Mesodermal cell (in vitro differentiated cells): ENCODE measurements at regions not wholly inside any gene's neighbourhood (a gene's known extent, or its start where the extent isn't known, plus 50 kb on each side); places are given as distances from the start of the nearest gene placed in this dataset.
A peak's percentile ranks its signal among the peaks of the same experiment; 100 is the strongest.
"Not testable (repeated sequence)": the region's sequence is repeated elsewhere in the genome, so short reads cannot be mapped to it uniquely, and the experiment has no call there.

Source experiments
- H3K27ac ChIP-seq: 2 replicates; pipeline ENCODE4 v1.7.0; 2013; ENCODE audit warnings: mild to moderate bottlenecking, low read depth, low read length, moderate library complexity; ENCODE audit not compliant: severe bottlenecking
- H3K36me3 ChIP-seq: 2 replicates; pipeline ENCODE4 v1.7.1; 2013; ENCODE audit warnings: mild to moderate bottlenecking, low read length, moderate library complexity; ENCODE audit not compliant: control insufficient read depth, insufficient read depth
- H3K4me1 ChIP-seq: one replicate; pipeline ENCODE4 v1.7.1; 2013; ENCODE audit warnings: mild to moderate bottlenecking, low read length; ENCODE audit not compliant: insufficient read depth, control insufficient read depth, poor library complexity, severe bottlenecking
- H3K4me3 ChIP-seq: 2 replicates; pipeline ENCODE4 v1.7.0; 2013; ENCODE audit warnings: low read length, control low read depth, mild to moderate bottlenecking; ENCODE audit not compliant: insufficient read depth, poor library complexity, severe bottlenecking; ENCODE audit errors: extremely low read depth
- H3K9me3 ChIP-seq: 2 replicates; pipeline ENCODE4 v1.7.1; 2013; ENCODE audit warnings: mild to moderate bottlenecking, low read length, moderate library complexity; ENCODE audit not compliant: control insufficient read depth
- WGBS, 2 experiments: methylation state at CpG; one replicate each; pipeline ENCODE4 v1.1.5; 2013; ENCODE audit warnings: missing lambda C conversion rate in 2 of 2; ENCODE audit not compliant: insufficient coverage in 2 of 2; 5-methylcytosine and 5-hydroxymethylcytosine counted together

DNA sequence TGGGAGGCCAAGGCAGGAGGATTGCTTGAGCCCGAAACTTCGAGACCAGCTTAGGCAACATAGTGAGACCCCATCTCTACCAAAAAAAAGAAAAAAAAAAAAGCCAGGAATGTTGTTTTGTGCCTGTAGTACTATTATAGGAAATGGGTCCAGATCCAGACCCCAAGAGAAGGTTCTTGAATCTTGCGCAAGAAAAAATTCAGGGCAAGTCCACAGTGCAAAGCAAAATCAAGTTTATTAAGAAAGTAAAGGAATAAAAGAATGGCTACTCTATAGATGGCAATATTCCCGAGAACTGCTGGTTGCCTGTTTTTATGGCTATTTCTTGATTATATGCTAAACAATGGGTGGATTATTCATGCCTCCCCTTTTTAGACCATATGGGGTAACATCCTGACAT, 51.2 kb upstream of the RDX start:
- no peaks in the 10 kb centered on the region for H3K36me3 ChIP-seq
- 100% methylated on average over 1 to 2 of the region's 4 CpGs for WGBS, 2 experiments
- no peak overlapping the region for H3K4me3 ChIP-seq
- H3K9me3 ChIP-seq, result no peaks in the 10 kb centered on the region
- H3K4me1 ChIP-seq, result no peaks in the 10 kb centered on the region
- H3K27ac ChIP-seq, result no peak overlapping the region

DNA sequence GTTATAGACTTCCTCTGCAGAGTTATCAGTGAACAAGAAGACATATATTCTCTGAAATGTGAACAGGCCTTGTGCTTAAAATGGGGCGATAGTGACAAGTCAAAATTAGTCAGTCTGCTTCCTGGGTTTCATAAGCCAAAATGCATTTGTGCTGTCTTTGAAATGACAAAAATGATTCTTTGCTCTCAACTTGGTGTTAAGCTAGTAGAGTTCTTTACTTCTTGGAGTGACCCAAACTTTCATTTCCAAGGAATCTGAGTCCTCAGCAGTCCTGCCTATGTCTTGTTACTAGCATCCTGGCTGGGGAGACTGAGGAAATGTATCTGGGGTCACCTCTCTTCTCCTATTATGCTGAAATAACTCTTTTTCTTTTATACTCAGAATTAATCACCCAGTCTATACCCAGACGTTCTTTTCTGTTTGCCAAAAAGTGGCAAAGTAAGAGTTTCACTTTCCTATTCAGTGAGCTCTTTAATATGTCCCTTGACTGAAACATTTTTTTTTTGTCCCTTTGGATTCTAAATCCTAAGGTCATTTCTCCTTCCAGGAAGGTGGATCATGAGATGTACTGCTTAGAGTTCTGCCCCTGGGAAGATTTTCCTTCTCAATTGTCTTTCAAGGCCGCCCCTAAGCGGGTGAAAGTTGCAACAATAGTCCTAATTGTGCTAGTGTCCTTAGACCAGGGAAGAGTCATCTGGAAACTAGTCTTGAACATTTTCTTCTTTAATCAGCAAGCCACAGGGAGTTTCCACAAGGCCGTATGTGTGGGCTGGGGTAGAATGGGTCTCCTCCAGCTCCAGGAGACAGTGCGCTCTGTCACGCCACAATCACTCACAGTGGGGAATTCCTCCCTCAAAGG, 53.0 kb upstream of the RDX start:
- no peaks in the 10 kb centered on the region for H3K4me1 ChIP-seq
- WGBS, 2 experiments, result 79 to 86% methylated on average over 2 to 4 of the region's 7 CpGs
- no peaks in the 10 kb centered on the region for H3K36me3 ChIP-seq
- no peak overlapping the region for H3K4me3 ChIP-seq
- H3K27ac ChIP-seq, result no peak overlapping the region
- H3K9me3 ChIP-seq, result no peaks in the 10 kb centered on the region

DNA sequence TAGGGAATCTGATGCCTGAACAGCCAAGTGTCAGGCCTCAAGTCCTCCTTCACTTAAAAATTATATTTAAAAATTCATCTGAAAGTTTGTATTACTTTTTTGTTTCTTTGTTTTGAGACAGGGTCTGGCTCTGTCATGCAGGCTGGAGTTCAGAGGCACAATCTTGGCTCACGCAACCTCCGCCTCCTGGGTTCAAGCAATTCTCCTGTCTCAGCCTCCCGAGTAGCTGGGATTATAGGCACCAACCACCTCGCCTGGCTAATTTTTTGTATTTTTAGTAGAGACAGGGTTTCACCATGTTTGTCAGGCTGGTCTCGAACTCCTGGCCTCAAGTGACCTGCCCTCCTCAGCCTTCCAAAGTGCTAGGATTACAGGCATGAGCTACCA, 53.6 kb upstream of the RDX start:
- H3K36me3 ChIP-seq, H3K27ac ChIP-seq, H3K4me3 ChIP-seq, H3K9me3 ChIP-seq, H3K4me1 ChIP-seq: not testable (repeated sequence)
- WGBS, 2 experiments, result 85 to 100% methylated on average over 4 to 5 of the region's 5 CpGs

DNA sequence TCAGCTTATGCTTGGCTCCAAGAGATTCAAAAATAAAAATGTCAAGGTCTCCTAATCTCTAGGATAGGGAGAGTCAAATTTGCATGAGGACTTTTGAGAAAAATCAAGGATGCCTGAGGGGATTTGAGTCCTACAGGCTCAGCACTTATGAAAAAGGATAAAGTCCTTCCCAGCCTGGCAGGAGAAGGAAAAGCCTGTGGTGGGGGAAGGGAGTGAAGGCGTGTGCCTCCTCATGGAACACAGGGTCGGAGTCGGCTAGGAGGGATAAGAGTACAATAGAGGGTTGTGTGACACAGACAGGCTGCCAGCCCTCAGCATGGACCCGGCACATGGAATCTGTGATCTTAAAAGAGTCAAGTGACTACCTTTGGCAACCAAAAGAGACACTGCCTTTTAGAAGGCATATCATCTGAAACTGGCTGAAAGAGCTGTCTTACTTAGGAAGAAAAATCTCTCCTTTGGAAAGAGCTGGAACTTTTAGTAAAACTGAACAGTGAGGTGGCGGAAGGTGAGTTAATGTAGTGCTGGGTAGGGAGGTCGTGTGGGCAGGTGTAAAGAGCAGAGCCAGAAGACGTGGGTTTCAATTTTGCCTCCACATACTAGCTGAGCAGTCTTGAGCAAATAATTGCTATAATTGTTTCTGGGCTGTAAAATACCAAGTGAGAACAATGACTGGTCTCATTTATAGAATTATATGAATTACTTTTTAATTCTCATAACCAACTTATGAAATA, 58.8 kb upstream of the RDX start:
- Histone ChIP-seq H3K4me1 (no peaks in the 10 kb centered on the region), H3K27ac (peak overlapping the region; percentile 52), H3K4me3 (no peak overlapping the region), H3K36me3 (no peaks in the 10 kb centered on the region), H3K9me3 (no peaks in the 10 kb centered on the region)
- 43 to 56% methylated on average over 5 to 6 of the region's 7 CpGs for WGBS, 2 experiments

DNA sequence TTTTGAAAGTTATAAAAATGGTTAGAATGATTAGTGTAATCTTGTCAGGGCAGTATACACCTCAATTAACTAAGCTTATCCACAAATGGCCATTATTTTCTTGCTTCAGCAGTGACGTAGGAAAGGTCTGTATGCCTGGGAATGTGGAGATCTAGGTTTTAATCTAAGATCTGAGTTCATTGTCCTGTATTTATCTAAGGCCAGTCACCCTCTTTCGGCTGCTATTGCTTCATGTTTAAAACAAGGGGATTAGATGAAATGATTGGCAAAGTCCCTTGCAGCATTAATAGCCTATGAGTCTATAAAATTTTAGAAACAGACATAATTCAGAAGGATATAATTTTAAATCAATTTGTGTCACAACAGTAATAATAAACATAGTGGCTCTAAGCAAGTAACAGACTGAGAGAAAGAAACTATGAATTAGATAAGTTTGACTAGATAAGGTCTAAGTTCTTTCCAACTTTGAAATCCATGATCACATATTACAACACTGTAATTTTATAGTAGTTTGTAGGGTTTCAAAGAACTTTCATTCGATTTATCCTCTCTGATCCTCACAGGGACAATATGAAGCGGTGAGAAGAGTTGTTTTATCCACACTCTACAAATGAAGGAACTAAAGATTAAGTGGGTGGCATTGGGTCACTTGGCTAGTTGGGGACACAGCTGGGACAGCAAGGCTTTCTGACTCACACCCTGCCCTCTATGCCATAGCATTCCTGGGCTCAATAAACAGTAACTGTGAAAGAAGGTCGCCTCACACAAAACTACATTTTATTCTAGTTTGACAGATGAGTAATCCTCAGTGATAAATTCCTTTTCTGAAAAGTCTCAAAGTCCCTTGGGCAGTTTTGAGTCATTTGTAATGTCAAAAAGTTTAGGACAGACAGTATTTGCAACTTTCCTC, 60.6 kb upstream of the RDX start:
- Histone ChIP-seq H3K4me1 (no peaks in the 10 kb centered on the region), H3K9me3 (no peaks in the 10 kb centered on the region), H3K27ac (peak overlapping the region; percentile 80), H3K36me3 (no peaks in the 10 kb centered on the region), H3K4me3 (no peak overlapping the region)
- WGBS, 2 experiments, result 20% methylated on average over 1 of the region's 5 CpGs; no CpG with 5 or more reads in 1 of the 2 experiments

- Histone ChIP-seq H3K4me1 (peaks cover 5% of the 10 kb centered on the region), H3K27ac (no peak overlapping the region), H3K36me3 (no peaks in the 10 kb centered on the region), H3K4me3 (no peak overlapping the region), H3K9me3 (no peaks in the 10 kb centered on the region)
- WGBS, 2 experiments, result no CpG with 5 or more reads among the region's 3 CpGs
Observed at GRCh38 chr11:110358336-110358735, 61.9 kb upstream of the RDX start.

- H3K4me3 ChIP-seq, H3K36me3 ChIP-seq, H3K27ac ChIP-seq, H3K9me3 ChIP-seq: not testable (repeated sequence)
- 100% methylated on average over 1 of the region's 3 CpGs; no CpG with 5 or more reads in 1 of the 2 experiments for WGBS, 2 experiments
- peaks cover 11% of the 10 kb centered on the region for H3K4me1 ChIP-seq
Observed at GRCh38 chr11:110360781-110361408, 64.5 kb upstream of the RDX start.

DNA sequence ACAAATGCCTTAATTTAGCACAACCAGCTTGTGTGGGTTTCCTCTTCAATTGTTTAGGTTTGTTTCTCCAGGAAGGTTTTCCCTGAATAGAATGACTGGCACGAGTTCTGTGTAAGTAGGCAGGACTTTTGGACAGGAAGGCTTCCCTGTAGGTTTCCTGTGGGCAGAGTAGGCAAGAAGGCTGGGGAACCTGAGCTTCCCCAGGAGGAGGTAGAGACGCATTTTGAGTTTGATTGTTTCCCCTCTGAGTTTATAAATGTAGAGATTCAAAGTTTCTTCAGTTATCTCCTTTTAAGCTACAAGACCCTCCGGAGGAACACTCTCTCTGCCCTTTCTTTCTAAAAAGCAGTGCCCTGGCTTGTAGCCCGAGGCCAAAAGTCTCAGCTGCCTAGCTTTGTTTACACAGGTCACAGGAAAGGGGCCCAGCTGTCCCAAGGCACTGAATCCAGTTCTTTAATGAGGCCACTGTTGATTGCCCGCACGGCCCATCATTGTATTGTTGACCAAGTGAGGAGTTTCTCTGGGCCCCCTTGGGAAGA, 66.6 kb upstream of the RDX start:
- 18 to 20% methylated on average over 4 of the region's 6 CpGs for WGBS, 2 experiments

DNA sequence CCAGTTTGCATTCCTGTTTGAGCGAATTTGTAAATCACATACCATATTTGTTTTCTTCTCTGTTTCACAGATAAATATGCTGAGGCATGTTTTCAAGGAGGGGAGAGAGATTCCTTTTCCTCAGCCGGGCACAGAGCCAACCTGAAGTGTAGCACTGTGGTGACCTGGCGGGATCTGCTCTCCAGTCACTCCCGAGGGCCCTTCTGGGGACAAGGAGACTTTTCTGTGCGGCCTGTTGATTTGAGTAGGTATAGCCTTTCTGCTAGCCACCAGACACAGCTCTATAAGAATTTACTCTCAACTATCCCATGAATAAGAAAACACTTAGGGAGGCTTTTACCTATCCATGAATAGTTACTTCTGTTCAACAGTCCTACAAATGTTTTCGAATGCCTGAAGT, 63.5 kb upstream of the FDX1 start:
- Histone ChIP-seq H3K4me3 (no peak overlapping the region), H3K36me3 (no peaks in the 10 kb centered on the region), H3K9me3 (no peaks in the 10 kb centered on the region), H3K27ac (no peak overlapping the region), H3K4me1 (peaks cover 11% of the 10 kb centered on the region)
- 96 to 100% methylated on average over 4 of the region's 6 CpGs for WGBS, 2 experiments

More for the DNA sequence above, 66.6 kb upstream of the RDX start:
- H3K27ac ChIP-seq, result peak overlapping the region; percentile 92
- no peaks in the 10 kb centered on the region for H3K36me3 ChIP-seq
- no peaks in the 10 kb centered on the region for H3K9me3 ChIP-seq
- peaks cover 11% of the 10 kb centered on the region for H3K4me1 ChIP-seq
- H3K4me3 ChIP-seq, result no peak overlapping the region

DNA sequence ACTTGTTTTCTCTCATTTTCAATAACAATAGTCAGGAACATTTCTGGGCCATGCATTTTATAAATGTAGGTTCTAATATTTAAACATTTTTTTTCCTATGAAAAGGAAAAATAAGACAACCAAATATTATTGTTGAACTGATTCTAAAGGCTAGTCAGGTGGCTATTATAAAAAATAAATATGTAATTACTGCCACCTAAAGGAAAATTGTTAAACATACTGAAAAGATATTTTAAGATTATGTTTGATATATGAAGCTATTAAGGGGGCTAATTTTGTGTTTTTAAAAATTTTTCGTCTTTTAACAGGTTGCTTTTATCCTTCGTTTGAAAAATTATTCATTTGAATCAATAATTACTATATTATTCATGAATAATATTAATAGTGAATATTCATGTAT, 62.2 kb upstream of the FDX1 start:
- peaks cover 11% of the 10 kb centered on the region for H3K4me1 ChIP-seq
- H3K4me3 ChIP-seq, result no peak overlapping the region
- no peaks in the 10 kb centered on the region for H3K9me3 ChIP-seq
- WGBS, 2 experiments, result no CpG with 5 or more reads among the region's 2 CpGs
- no peaks in the 10 kb centered on the region for H3K36me3 ChIP-seq
- H3K27ac ChIP-seq, result no peak overlapping the region
